ENCODE measurements at regions not wholly inside any gene's neighbourhood (a gene's known extent, or its start where the extent isn't known, plus 50 kb on each side); places are given as distances from the start of the nearest gene placed in this dataset.

GRCh38 chr12:93039930-93040329 is 110.8 kb upstream of the EEA1 start:
- CTCF ChIA-PET = no interaction called here
- POLR2A ChIA-PET = no interaction called here

GRCh38 chr12:93040367-93040766 is 111.3 kb upstream of the EEA1 start:
- ChIA-PET CTCF (no interaction called here), POLR2A (no interaction called here)

- ChIA-PET POLR2A (no interaction called here), CTCF (no interaction called here)
These were observed 112.3 kb upstream of the EEA1 start for GRCh38 chr12:93041416-93041815.

GRCh38 chr12:93042283-93042682 is 113.2 kb upstream of the EEA1 start:
- POLR2A ChIA-PET = no interaction called here

GRCh38 chr12:93042684-93043083 is 113.6 kb upstream of the EEA1 start:
- CTCF ChIA-PET = no interaction called here
- POLR2A ChIA-PET = no interaction called here

More at GRCh38 chr12:93042283-93042682, 113.2 kb upstream of the EEA1 start:
- CTCF ChIA-PET = no interaction called here

- CTCF ChIA-PET = no interaction called here
These were observed 114.2 kb upstream of the EEA1 start for GRCh38 chr12:93043192-93043876.

GRCh38 chr12:93043877-93044209 is 114.7 kb upstream of the EEA1 start:
- CTCF ChIA-PET = no interaction called here
- POLR2A ChIA-PET = no interaction called here

More at GRCh38 chr12:93043192-93043876, 114.2 kb upstream of the EEA1 start:
- POLR2A ChIA-PET = no interaction called here

- CTCF ChIA-PET = no interaction called here
- POLR2A ChIA-PET = no interaction called here
These were observed 118.0 kb upstream of the EEA1 start for GRCh38 chr12:93047118-93047517.

- ChIA-PET CTCF (no interaction called here), POLR2A (no interaction called here)
These were observed 119.6 kb upstream of the EEA1 start for GRCh38 chr12:93048656-93049055.

- ChIA-PET CTCF (no interaction called here), POLR2A (no interaction called here)
These were observed 121.1 kb upstream of the EEA1 start for GRCh38 chr12:93050026-93050747.

GRCh38 chr12:93050748-93051081 is 121.6 kb upstream of the EEA1 start:
- CTCF ChIA-PET = no interaction called here
- POLR2A ChIA-PET = no interaction called here

GRCh38 chr12:93054021-93054420 is 124.9 kb upstream of the EEA1 start:
- POLR2A ChIA-PET = no interaction called here
- CTCF ChIA-PET = interaction anchor here (0.5 kb wide), 1 partner anchor 18 kb away, joined by 3 read pairs; no protein-coding TSS in a partner anchor

- ChIA-PET POLR2A (no interaction called here), CTCF (no interaction called here)
These were observed 126.1 kb upstream of the EEA1 start for GRCh38 chr12:93055221-93055620.

- POLR2A ChIA-PET = no interaction called here
- CTCF ChIA-PET = no interaction called here
These were observed 128.0 kb upstream of the EEA1 start for GRCh38 chr12:93056971-93057535.

GRCh38 chr12:93058280-93058679 is 129.2 kb upstream of the EEA1 start:
- ChIA-PET CTCF (no interaction called here), POLR2A (interaction anchor here (0.7 kb wide), 1 partner anchor 379 kb away, joined by 4 read pairs; no protein-coding TSS in a partner anchor)

GRCh38 chr12:93059288-93059687 is 130.2 kb upstream of the EEA1 start:
- ChIA-PET CTCF (no interaction called here), POLR2A (interaction anchor here (0.7 kb wide), 1 partner anchor 378 kb away, joined by 4 read pairs; no protein-coding TSS in a partner anchor)

- POLR2A ChIA-PET = no interaction called here
- CTCF ChIA-PET = no interaction called here
These were observed 131.0 kb upstream of the EEA1 start for GRCh38 chr12:93059925-93060665.

- ChIA-PET CTCF (no interaction called here), POLR2A (no interaction called here)
These were observed 131.8 kb upstream of the EEA1 start for GRCh38 chr12:93060666-93061472.

GRCh38 chr12:93061473-93062419 is 132.7 kb upstream of the EEA1 start:
- ChIA-PET CTCF (no interaction called here), POLR2A (no interaction called here)
